H9 (cell line): ENCODE measurements at regions not wholly inside any gene's neighbourhood (a gene's known extent, or its start where the extent isn't known, plus 50 kb on each side); places are given as distances from the start of the nearest gene placed in this dataset.

Experiments
- DNase-seq: peaks from one replicate; pipeline ENCODE4 v3.0.0-alpha.2; 2017
- H2AFZ ChIP-seq: one replicate; pipeline ENCODE4 v1.6.1; 2013; ENCODE audit warnings: mild to moderate bottlenecking, low read length, control low read depth, moderate library complexity
- H2AK5ac ChIP-seq: 2 replicates; pipeline ENCODE4 v1.6.1; 2013; ENCODE audit warnings: low read length, control low read depth, mixed read lengths; ENCODE audit not compliant: insufficient read length
- H2BK120ac ChIP-seq: one replicate; pipeline ENCODE4 v1.6.1; 2013; ENCODE audit warnings: low read depth, mild to moderate bottlenecking, low read length, control low read depth, inconsistent platforms; ENCODE audit not compliant: poor library complexity, severe bottlenecking
- H2BK12ac ChIP-seq: 2 replicates; pipeline ENCODE4 v1.6.1; 2013; ENCODE audit warnings: low read length, control low read depth, mixed read lengths, low read depth; ENCODE audit not compliant: insufficient read length
- H2BK15ac ChIP-seq: 2 replicates; pipeline ENCODE4 v1.6.1; 2013; ENCODE audit warnings: low read depth, low read length, control low read depth
- H2BK20ac ChIP-seq: one replicate; pipeline ENCODE4 v1.6.1; 2013; ENCODE audit warnings: low read depth, mild to moderate bottlenecking, low read length, control low read depth, inconsistent platforms; ENCODE audit not compliant: poor library complexity, severe bottlenecking
- H2BK5ac ChIP-seq: 2 replicates; pipeline ENCODE4 v1.6.1; 2013; ENCODE audit warnings: low read length, control low read depth, mixed read lengths; ENCODE audit not compliant: insufficient read length
- H3K14ac ChIP-seq: 2 replicates; pipeline ENCODE4 v1.6.1; 2013; ENCODE audit warnings: low read length, control low read depth; ENCODE audit not compliant: insufficient read depth
- H3K18ac ChIP-seq: 2 replicates; pipeline ENCODE4 v1.6.1; 2013; ENCODE audit warnings: low read depth, mild to moderate bottlenecking, mixed read lengths, low read length, control low read depth; ENCODE audit not compliant: insufficient read length
- H3K23ac ChIP-seq: 2 replicates; pipeline ENCODE4 v1.6.1; 2013; ENCODE audit warnings: low read length, control low read depth, mixed read lengths, low read depth; ENCODE audit not compliant: insufficient read length
- H3K23me2 ChIP-seq: 2 replicates; pipeline ENCODE4 v1.6.1; 2013; ENCODE audit warnings: low read depth, mild to moderate bottlenecking, mixed read lengths, low read length, control low read depth; ENCODE audit not compliant: insufficient read length, poor library complexity, severe bottlenecking
- H3K27ac ChIP-seq: 2 replicates; pipeline ENCODE4 v1.5.1; 2013; ENCODE audit warnings: low read length, control low read depth, mixed read lengths, low read depth; ENCODE audit not compliant: insufficient read length
- H3K27me3 ChIP-seq: 2 replicates; pipeline ENCODE4 v1.6.1; 2013; ENCODE audit warnings: low read length, control low read depth, inconsistent platforms; ENCODE audit not compliant: insufficient read depth
- H3K4ac ChIP-seq: 2 replicates; pipeline ENCODE4 v1.6.1; 2013; ENCODE audit warnings: low read depth, mild to moderate bottlenecking, control low read depth, inconsistent platforms, low read length, moderate library complexity
- H3K4me1 ChIP-seq: 2 replicates; pipeline ENCODE4 v1.6.1; 2013; ENCODE audit warnings: low read length, control low read depth, inconsistent platforms; ENCODE audit not compliant: insufficient read depth
- H3K4me2 ChIP-seq: 2 replicates; pipeline ENCODE4 v1.6.1; 2013; ENCODE audit warnings: low read length, control low read depth, mixed read lengths; ENCODE audit not compliant: insufficient read length, insufficient read depth
- H3K56ac ChIP-seq: 2 replicates; pipeline ENCODE4 v1.6.1; 2013; ENCODE audit warnings: low read depth, mild to moderate bottlenecking, mixed read lengths, low read length, control low read depth; ENCODE audit not compliant: insufficient read length
- H3K79me1 ChIP-seq: 2 replicates; pipeline ENCODE4 v1.6.1; 2013; ENCODE audit warnings: low read depth, mild to moderate bottlenecking, moderate library complexity, low read length, control low read depth, inconsistent platforms; ENCODE audit not compliant: insufficient read depth, poor library complexity, severe bottlenecking
- H3K79me2 ChIP-seq: 2 replicates; pipeline ENCODE4 v1.6.1; 2013; ENCODE audit warnings: low read length, control low read depth, inconsistent platforms; ENCODE audit not compliant: insufficient read depth
- H3K9ac ChIP-seq: 2 replicates; pipeline ENCODE4 v1.6.1; 2013; ENCODE audit warnings: low read length, control low read depth, mixed read lengths; ENCODE audit not compliant: insufficient read length; ENCODE audit errors: extremely low read depth
- H3K9me3 ChIP-seq: one replicate; pipeline ENCODE4 v1.6.1; 2013; ENCODE audit warnings: low read depth, low read length, inconsistent platforms; ENCODE audit not compliant: control insufficient read depth
- H3T11ph ChIP-seq: one replicate; pipeline ENCODE4 v1.6.1; 2013; ENCODE audit warnings: mild to moderate bottlenecking, low read length, control low read depth, inconsistent platforms
- H4K20me1 ChIP-seq: one replicate; pipeline ENCODE4 v1.6.1; 2013; ENCODE audit not compliant: control insufficient read depth, insufficient read length, insufficient read depth
- H4K5ac ChIP-seq: 2 replicates; pipeline ENCODE4 v1.6.1; 2013; ENCODE audit warnings: low read depth, mild to moderate bottlenecking, mixed read lengths, low read length, control low read depth; ENCODE audit not compliant: insufficient read length
- H4K8ac ChIP-seq: replicated peaks from 2 replicates; pipeline ENCODE4 v1.6.1; 2013; ENCODE audit warnings: low read length, control low read depth, mixed read lengths, low read depth; ENCODE audit not compliant: insufficient read length
- H4K91ac ChIP-seq: 2 replicates; pipeline ENCODE4 v1.6.1; 2013; ENCODE audit warnings: low read depth, mild to moderate bottlenecking, moderate library complexity, mixed read lengths, low read length, control low read depth; ENCODE audit not compliant: insufficient read length
- H3K27ac Mint-ChIP-seq, 3 experiments: 2 replicates in 2 of 3; 3 replicates in 1 of 3; pipeline ENCODE4 v1.8.0; 2020 to 2021; ENCODE audit warnings: mixed read lengths in 3 of 3, mild to moderate bottlenecking in 1 of 3, moderate library complexity in 1 of 3
- H3K27me3 Mint-ChIP-seq: 2 replicates; pipeline ENCODE4 v1.8.0; 2021; ENCODE audit warnings: low read depth, mild to moderate bottlenecking, moderate library complexity, mixed read lengths
- H3K36me3 Mint-ChIP-seq, 3 experiments: 2 replicates in 2 of 3; 3 replicates in 1 of 3; pipeline ENCODE4 v1.8.0; 2020 to 2021; ENCODE audit warnings: low read depth in 3 of 3, mixed read lengths in 3 of 3; ENCODE audit not compliant: insufficient read depth in 1 of 3
- H3K4me1 Mint-ChIP-seq, 2 experiments: 2 replicates each; pipeline ENCODE4 v1.8.0; 2020; ENCODE audit warnings: mixed read lengths in 2 of 2
- H3K4me3 Mint-ChIP-seq, 2 experiments: 2 replicates in 1 of 2; 3 replicates in 1 of 2; pipeline ENCODE4 v1.8.0; 2020 to 2021; ENCODE audit warnings: mild to moderate bottlenecking in 2 of 2, mixed read lengths in 2 of 2, moderate library complexity in 1 of 2
- H3K9me3 Mint-ChIP-seq, 2 experiments: 2 replicates in 1 of 2; 3 replicates in 1 of 2; pipeline ENCODE4 v1.8.0; 2020; ENCODE audit warnings: mild to moderate bottlenecking in 2 of 2, mixed read lengths in 2 of 2, moderate library complexity in 1 of 2
- WGBS: extraction: QIAGEN DNeasy Blood & Tissue Kit; methylation state at CpG from one replicate; pipeline ENCODE4 v1.1.7; 2013; ENCODE audit warnings: missing lambda C conversion rate, low lambda C conversion rate, mixed read lengths; ENCODE audit not compliant: insufficient read length; ENCODE audit errors: extremely low coverage; 5-methylcytosine and 5-hydroxymethylcytosine counted together
- TF ChIP-seq, protein P1 (sequence below): fragments of 200-600 bp; sonication (generic); conservative IDR thresholded peaks from 3 replicates; pipeline ENCODE4 v1.8.0; 2021; ENCODE audit warnings: antibody characterized with exemption, mild to moderate bottlenecking

DNA sequence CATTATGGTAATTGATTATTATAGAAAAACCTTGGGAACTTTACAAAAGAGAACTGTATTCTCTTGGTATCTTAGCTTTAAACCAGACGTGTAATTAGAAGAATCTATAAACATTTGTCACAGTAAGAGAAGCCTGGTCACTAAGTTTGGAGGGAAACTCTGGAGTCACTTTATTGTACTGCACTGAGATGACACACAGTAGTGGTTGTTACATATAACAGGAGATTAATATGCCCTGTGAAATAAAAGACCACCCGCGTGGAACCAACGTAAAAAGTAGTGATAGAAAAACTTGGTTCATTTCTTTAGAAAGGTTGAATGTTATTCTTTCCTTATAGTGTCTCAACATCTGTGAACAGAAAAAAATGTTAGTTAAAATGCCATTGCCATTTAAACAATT, 416.1 kb downstream of the MDFIC start:
- no peak overlapping the region for H3K4me2 ChIP-seq
- H3K4me1 Mint-ChIP-seq = no peaks in the 10 kb centered on the region
- H3K27ac Mint-ChIP-seq = no peak overlapping the region
- no peaks in the 10 kb centered on the region for H3K4me1 ChIP-seq
- no peak overlapping the region for H4K5ac ChIP-seq
- no peak overlapping the region for H3K56ac ChIP-seq
- H2BK20ac ChIP-seq = no peak overlapping the region
- H3K9ac ChIP-seq = no peak overlapping the region
- H3K18ac ChIP-seq = no peak overlapping the region
- no peak overlapping the region for H3K4ac ChIP-seq
- H3K79me2 ChIP-seq = no peaks in the 10 kb centered on the region
- H4K20me1 ChIP-seq = no peaks in the 10 kb centered on the region
- H3K4me3 Mint-ChIP-seq = no peak overlapping the region
- WGBS = no CpG with 5 or more reads among the region's 4 CpGs
- no peak overlapping the region for H4K8ac ChIP-seq
- no peak overlapping the region for H2AFZ ChIP-seq
- no peak overlapping the region for H2BK12ac ChIP-seq
- no peak overlapping the region for H3K27ac ChIP-seq
- no peak overlapping the region for H2BK120ac ChIP-seq
- H3K79me1 ChIP-seq = no peaks in the 10 kb centered on the region
- H3T11ph ChIP-seq = no peak overlapping the region
- no peak overlapping the region for H2BK5ac ChIP-seq
- no peaks in the 10 kb centered on the region for H3K27me3 ChIP-seq
- no peak overlapping the region for H2BK15ac ChIP-seq
- H3K23me2 ChIP-seq = no peaks in the 10 kb centered on the region
- no peak for DNase-seq
- H2AK5ac ChIP-seq = no peak overlapping the region
- TF ChIP-seq, protein P1, sequence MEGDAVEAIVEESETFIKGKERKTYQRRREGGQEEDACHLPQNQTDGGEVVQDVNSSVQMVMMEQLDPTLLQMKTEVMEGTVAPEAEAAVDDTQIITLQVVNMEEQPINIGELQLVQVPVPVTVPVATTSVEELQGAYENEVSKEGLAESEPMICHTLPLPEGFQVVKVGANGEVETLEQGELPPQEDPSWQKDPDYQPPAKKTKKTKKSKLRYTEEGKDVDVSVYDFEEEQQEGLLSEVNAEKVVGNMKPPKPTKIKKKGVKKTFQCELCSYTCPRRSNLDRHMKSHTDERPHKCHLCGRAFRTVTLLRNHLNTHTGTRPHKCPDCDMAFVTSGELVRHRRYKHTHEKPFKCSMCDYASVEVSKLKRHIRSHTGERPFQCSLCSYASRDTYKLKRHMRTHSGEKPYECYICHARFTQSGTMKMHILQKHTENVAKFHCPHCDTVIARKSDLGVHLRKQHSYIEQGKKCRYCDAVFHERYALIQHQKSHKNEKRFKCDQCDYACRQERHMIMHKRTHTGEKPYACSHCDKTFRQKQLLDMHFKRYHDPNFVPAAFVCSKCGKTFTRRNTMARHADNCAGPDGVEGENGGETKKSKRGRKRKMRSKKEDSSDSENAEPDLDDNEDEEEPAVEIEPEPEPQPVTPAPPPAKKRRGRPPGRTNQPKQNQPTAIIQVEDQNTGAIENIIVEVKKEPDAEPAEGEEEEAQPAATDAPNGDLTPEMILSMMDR = no peak
- H3K23ac ChIP-seq = no peak overlapping the region
- no peaks in the 10 kb centered on the region for H3K27me3 Mint-ChIP-seq
- H3K36me3 Mint-ChIP-seq = no peaks in the 10 kb centered on the region
- no peak overlapping the region for H4K91ac ChIP-seq
- H3K14ac ChIP-seq = no peak overlapping the region
- no peaks in the 10 kb centered on the region for H3K9me3 Mint-ChIP-seq
- H3K9me3 ChIP-seq = no peaks in the 10 kb centered on the region
